CD4-positive, alpha-beta T cell (primary cell): ENCODE measurements at regions not wholly inside any gene's neighbourhood (a gene's known extent, or its start where the extent isn't known, plus 50 kb on each side); places are given as distances from the start of the nearest gene placed in this dataset.

ENCODE experiments used
- ATAC-seq: fragments of 200-7000 bp; cut with Tn5 transposase; one replicate; pipeline ENCODE4 v1.10.0; 2022; ENCODE audit warnings: mild to moderate bottlenecking; ENCODE audit not compliant: poor library complexity
- CTCF ChIA-PET: fragments of 350-600 bp; sonication (Branson Sonifier 250); formaldehyde crosslinking; loops from one replicate; lab custom pipeline; 2021; ENCODE audit warnings: antibody characterized with exemption, inconsistent platforms; lab: Charles Lee
- POLR2A ChIA-PET: fragments of 350-600 bp; sonication (Branson Sonifier 250); formaldehyde crosslinking; loops from one replicate; lab custom pipeline; 2021; ENCODE audit warnings: antibody characterized with exemption, inconsistent platforms; lab: Charles Lee
- DNase-seq, 14 experiments: peaks; one replicate each; pipeline ENCODE4 v3.0.0-alpha.2; 2013 to 2020; ENCODE audit warnings: mixed read lengths in 2 of 14
- H3K27ac ChIP-seq, 2 donors: one replicate each; pipeline versions ENCODE4 v1.5.1 to v1.7.0; 2013; ENCODE audit warnings: low read length in 2 of 2, low read depth in 1 of 2, mild to moderate bottlenecking in 1 of 2
- H3K27me3 ChIP-seq, 2 experiments: 1 replicate in 1 of 2; 2 replicates in 1 of 2; pipeline versions ENCODE4 v1.6.1 to v1.7.0; 2013; ENCODE audit warnings: low read length in 2 of 2, control low read depth in 1 of 2, mild to moderate bottlenecking in 1 of 2, moderate library complexity in 1 of 2; ENCODE audit not compliant: insufficient read depth in 2 of 2, control insufficient read depth in 1 of 2
- H3K36me3 ChIP-seq: one replicate; pipeline ENCODE4 v1.6.1; 2013; ENCODE audit warnings: low read length, control low read depth; ENCODE audit not compliant: insufficient read depth
- H3K4me1 ChIP-seq: one replicate; pipeline ENCODE4 v1.6.1; 2013; ENCODE audit warnings: low read length, control low read depth; ENCODE audit not compliant: insufficient read depth
- H3K4me3 ChIP-seq: one replicate; pipeline ENCODE4 v1.5.1; 2013; ENCODE audit warnings: mild to moderate bottlenecking, low read length, moderate library complexity
- H3K9me3 ChIP-seq, 2 experiments: 1 replicate in 1 of 2; 2 replicates in 1 of 2; pipeline versions ENCODE4 v1.6.1 to v1.7.0; 2013; ENCODE audit warnings: low read length in 2 of 2, mild to moderate bottlenecking in 2 of 2, control low read depth in 1 of 2, moderate library complexity in 1 of 2; ENCODE audit not compliant: control insufficient read depth in 1 of 2, insufficient read depth in 1 of 2
- H3K27ac Mint-ChIP-seq: one replicate; pipeline ENCODE4 v1.8.0; 2020; ENCODE audit warnings: mixed read lengths
- H3K27me3 Mint-ChIP-seq: one replicate; pipeline ENCODE4 v1.8.0; 2021; ENCODE audit warnings: mixed read lengths
- H3K36me3 Mint-ChIP-seq: one replicate; pipeline ENCODE4 v1.8.0; 2021; ENCODE audit warnings: low read depth, mixed read lengths
- H3K4me1 Mint-ChIP-seq: one replicate; pipeline ENCODE4 v1.8.0; 2021; ENCODE audit warnings: low read depth, mixed read lengths
- H3K4me3 Mint-ChIP-seq: one replicate; pipeline ENCODE4 v1.8.0; 2020; ENCODE audit warnings: mild to moderate bottlenecking, mixed read lengths
- H3K9me3 Mint-ChIP-seq: one replicate; pipeline ENCODE4 v1.8.0; 2020; ENCODE audit warnings: mixed read lengths
- intact Hi-C, 2 experiments: fragments of 100-400 bp; cut with DNase I in 1 of 2; cut with micrococcal nuclease in 1 of 2; formaldehyde crosslinking; loops; one replicate each; pipeline versions ENCODE4 v1.15.1 to v1.9.0; 2023 to 2025; cut with DNase I, micrococcal nuclease
- TF ChIP-seq, protein P1 (sequence below): fragments of 200-600 bp; IDR thresholded peaks from one replicate; pipeline ENCODE4 v1.8.0; 2022; ENCODE audit warnings: antibody characterized with exemption, mild to moderate bottlenecking

- no peak overlapping the region for H3K27ac Mint-ChIP-seq
- Histone ChIP-seq H3K27me3 (peaks cover 0 to 4% of the 10 kb centered on the region in 2 experiments), H3K27ac (no peak overlapping the region), H3K36me3 (no peaks in the 10 kb centered on the region), H3K4me1 (no peaks in the 10 kb centered on the region), H3K9me3 (no peaks in the 10 kb centered on the region), H3K4me3 (no peak overlapping the region)
- no peaks in the 10 kb centered on the region for H3K4me1 Mint-ChIP-seq
- ChIA-PET CTCF (no interaction called here), POLR2A (no interaction called here)
- H3K27me3 Mint-ChIP-seq = peaks cover 4% of the 10 kb centered on the region
- intact Hi-C loops = no loop called here
- ATAC-seq = no peak
- H3K36me3 Mint-ChIP-seq = no peaks in the 10 kb centered on the region
- TF ChIP-seq, protein P1, sequence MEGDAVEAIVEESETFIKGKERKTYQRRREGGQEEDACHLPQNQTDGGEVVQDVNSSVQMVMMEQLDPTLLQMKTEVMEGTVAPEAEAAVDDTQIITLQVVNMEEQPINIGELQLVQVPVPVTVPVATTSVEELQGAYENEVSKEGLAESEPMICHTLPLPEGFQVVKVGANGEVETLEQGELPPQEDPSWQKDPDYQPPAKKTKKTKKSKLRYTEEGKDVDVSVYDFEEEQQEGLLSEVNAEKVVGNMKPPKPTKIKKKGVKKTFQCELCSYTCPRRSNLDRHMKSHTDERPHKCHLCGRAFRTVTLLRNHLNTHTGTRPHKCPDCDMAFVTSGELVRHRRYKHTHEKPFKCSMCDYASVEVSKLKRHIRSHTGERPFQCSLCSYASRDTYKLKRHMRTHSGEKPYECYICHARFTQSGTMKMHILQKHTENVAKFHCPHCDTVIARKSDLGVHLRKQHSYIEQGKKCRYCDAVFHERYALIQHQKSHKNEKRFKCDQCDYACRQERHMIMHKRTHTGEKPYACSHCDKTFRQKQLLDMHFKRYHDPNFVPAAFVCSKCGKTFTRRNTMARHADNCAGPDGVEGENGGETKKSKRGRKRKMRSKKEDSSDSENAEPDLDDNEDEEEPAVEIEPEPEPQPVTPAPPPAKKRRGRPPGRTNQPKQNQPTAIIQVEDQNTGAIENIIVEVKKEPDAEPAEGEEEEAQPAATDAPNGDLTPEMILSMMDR = no peak
- H3K9me3 Mint-ChIP-seq = no peaks in the 10 kb centered on the region
- H3K4me3 Mint-ChIP-seq = no peak overlapping the region
- DNase-seq = no peak
Observed at GRCh38 chr17:33434841-33435240, 141.7 kb upstream of the ASIC2 start.

- Histone ChIP-seq H3K4me1 (no peaks in the 10 kb centered on the region), H3K27ac (no peak overlapping the region), H3K9me3 (no peaks in the 10 kb centered on the region), H3K27me3 (peaks cover 0 to 4% of the 10 kb centered on the region in 2 experiments), H3K36me3 (no peaks in the 10 kb centered on the region), H3K4me3 (no peak overlapping the region)
- ChIA-PET CTCF (no interaction called here), POLR2A (no interaction called here)
- no peak overlapping the region for H3K4me3 Mint-ChIP-seq
- H3K36me3 Mint-ChIP-seq = no peaks in the 10 kb centered on the region
- H3K27me3 Mint-ChIP-seq = no peaks in the 10 kb centered on the region
- intact Hi-C loops = no loop called here
- H3K27ac Mint-ChIP-seq = no peak overlapping the region
- TF ChIP-seq, protein P1 = no peak
- no peak for ATAC-seq
- H3K4me1 Mint-ChIP-seq = no peaks in the 10 kb centered on the region
- DNase-seq = no peak
- H3K9me3 Mint-ChIP-seq = no peaks in the 10 kb centered on the region
Observed at GRCh38 chr17:33435721-33436301, 142.7 kb upstream of the ASIC2 start.

DNA sequence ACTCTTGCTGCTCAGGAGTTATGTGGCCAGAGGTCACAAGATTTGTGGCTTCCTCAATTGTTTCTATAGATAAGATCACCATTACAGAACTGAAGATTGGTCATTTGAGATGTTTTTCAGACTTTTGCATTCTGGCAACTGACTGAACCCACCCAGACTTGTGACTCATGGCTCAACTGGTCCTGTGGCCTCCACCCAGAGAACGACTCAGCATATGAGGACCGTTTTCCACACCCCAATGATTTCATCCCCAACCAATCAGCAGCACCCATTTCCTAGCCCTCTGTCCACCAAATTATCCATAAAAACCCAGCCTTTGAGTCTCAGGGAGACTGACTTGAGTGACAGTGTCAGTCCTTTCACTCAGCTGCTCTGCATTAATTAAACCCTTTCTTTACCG lies 143.2 kb upstream of the ASIC2 start:
- Histone ChIP-seq H3K27me3 (peaks cover 0 to 4% of the 10 kb centered on the region in 2 experiments), H3K36me3 (no peaks in the 10 kb centered on the region), H3K4me3 (no peak overlapping the region), H3K9me3 (no peaks in the 10 kb centered on the region), H3K4me1 (no peaks in the 10 kb centered on the region), H3K27ac (no peak overlapping the region)
- H3K4me3 Mint-ChIP-seq = no peak overlapping the region
- intact Hi-C loops = no loop called here
- H3K36me3 Mint-ChIP-seq = no peaks in the 10 kb centered on the region
- ChIA-PET POLR2A (no interaction called here), CTCF (no interaction called here)
- H3K9me3 Mint-ChIP-seq = no peaks in the 10 kb centered on the region
- no peaks in the 10 kb centered on the region for H3K27me3 Mint-ChIP-seq
- ATAC-seq = no peak
- no peaks in the 10 kb centered on the region for H3K4me1 Mint-ChIP-seq
- H3K27ac Mint-ChIP-seq = no peak overlapping the region
- DNase-seq = no peak
- TF ChIP-seq, protein P1 = no peak
